ENCODE measurements at regions not wholly inside any gene's neighbourhood (a gene's known extent, or its start where the extent isn't known, plus 50 kb on each side); places are given as distances from the start of the nearest gene placed in this dataset.

DNA sequence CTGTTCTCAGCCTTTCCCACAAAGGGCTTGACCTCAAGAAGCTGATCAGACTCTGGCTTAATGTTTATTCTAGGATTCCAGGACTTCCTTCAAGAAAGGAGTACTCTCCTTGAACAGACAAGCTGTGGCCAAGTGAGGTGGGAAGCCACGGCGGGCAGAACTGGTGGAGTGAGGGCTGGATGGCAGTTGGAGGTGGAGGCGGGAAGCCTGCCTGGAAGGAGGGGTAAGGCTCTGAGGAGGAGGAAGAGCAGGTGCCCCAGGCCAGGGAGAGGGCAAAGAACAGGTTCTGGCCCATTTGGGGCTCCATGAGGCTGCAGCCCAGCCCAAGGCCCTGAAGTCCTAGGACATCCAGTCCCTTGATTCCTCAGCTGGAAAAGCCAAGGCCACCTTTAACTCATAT, 143.9 kb downstream of the CYP26B1 start:
- H3K9ac ChIP-seq (ENCODE audit: low read length), result no peak overlapping the region
- no peak overlapping the region for H3K4me3 ChIP-seq (ENCODE audit: low read length)
- no peaks in the 10 kb centered on the region for H3K79me2 ChIP-seq (replicated peaks; ENCODE audit: insufficient read depth, low read length)
- H3K27ac ChIP-seq (ENCODE audit: low read length), result no peak overlapping the region
- H3K9me3 ChIP-seq (ENCODE audit: low read length), result no peaks in the 10 kb centered on the region
- H3K9me2 ChIP-seq (ENCODE audit: insufficient read depth, low read length), result no peaks in the 10 kb centered on the region
- H3K27me3 ChIP-seq (ENCODE audit: insufficient read depth, low read depth, low read length), result no peaks in the 10 kb centered on the region
- no peaks in the 10 kb centered on the region for H3K36me3 ChIP-seq (ENCODE audit: insufficient read depth, low read length)
- no peak overlapping the region for H2AFZ ChIP-seq (ENCODE audit: low read depth, low read length)
- H4K20me1 ChIP-seq (ENCODE audit: insufficient read depth), result no peaks in the 10 kb centered on the region
- no peak overlapping the region for H3K4me2 ChIP-seq (ENCODE audit: low read length)
- TF ChIP-seq EP300 (conservative IDR thresholded peaks at IDR 0.05; ENCODE audit: poor library complexity, severe bottlenecking) (no peak), RAD21 (conservative IDR thresholded peaks at IDR 0.05) (no peak), SMC3 (conservative IDR thresholded peaks at IDR 0.05; ENCODE audit: poor library complexity) (no peak), EZH2 (IDR thresholded peaks at IDR 0.05; ENCODE audit: borderline replicate concordance, insufficient read depth, low read length, poor library complexity, severe bottlenecking) (no peak), MXI1 (conservative IDR thresholded peaks at IDR 0.05; ENCODE audit: poor library complexity, severe bottlenecking) (no peak), TAF1 (IDR thresholded peaks at IDR 0.05; ENCODE audit: low read depth) (no peak), POLR2AphosphoS5 (IDR thresholded peaks at IDR 0.05) (no peak)
- TF ChIP-seq, protein P1, sequence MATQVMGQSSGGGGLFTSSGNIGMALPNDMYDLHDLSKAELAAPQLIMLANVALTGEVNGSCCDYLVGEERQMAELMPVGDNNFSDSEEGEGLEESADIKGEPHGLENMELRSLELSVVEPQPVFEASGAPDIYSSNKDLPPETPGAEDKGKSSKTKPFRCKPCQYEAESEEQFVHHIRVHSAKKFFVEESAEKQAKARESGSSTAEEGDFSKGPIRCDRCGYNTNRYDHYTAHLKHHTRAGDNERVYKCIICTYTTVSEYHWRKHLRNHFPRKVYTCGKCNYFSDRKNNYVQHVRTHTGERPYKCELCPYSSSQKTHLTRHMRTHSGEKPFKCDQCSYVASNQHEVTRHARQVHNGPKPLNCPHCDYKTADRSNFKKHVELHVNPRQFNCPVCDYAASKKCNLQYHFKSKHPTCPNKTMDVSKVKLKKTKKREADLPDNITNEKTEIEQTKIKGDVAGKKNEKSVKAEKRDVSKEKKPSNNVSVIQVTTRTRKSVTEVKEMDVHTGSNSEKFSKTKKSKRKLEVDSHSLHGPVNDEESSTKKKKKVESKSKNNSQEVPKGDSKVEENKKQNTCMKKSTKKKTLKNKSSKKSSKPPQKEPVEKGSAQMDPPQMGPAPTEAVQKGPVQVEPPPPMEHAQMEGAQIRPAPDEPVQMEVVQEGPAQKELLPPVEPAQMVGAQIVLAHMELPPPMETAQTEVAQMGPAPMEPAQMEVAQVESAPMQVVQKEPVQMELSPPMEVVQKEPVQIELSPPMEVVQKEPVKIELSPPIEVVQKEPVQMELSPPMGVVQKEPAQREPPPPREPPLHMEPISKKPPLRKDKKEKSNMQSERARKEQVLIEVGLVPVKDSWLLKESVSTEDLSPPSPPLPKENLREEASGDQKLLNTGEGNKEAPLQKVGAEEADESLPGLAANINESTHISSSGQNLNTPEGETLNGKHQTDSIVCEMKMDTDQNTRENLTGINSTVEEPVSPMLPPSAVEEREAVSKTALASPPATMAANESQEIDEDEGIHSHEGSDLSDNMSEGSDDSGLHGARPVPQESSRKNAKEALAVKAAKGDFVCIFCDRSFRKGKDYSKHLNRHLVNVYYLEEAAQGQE (IDR thresholded peaks at IDR 0.05; ENCODE audit: borderline replicate concordance), result no peak
- H3F3A ChIP-seq (ENCODE audit: insufficient read depth, low read length, poor library complexity, severe bottlenecking), result no peaks in the 10 kb centered on the region

DNA sequence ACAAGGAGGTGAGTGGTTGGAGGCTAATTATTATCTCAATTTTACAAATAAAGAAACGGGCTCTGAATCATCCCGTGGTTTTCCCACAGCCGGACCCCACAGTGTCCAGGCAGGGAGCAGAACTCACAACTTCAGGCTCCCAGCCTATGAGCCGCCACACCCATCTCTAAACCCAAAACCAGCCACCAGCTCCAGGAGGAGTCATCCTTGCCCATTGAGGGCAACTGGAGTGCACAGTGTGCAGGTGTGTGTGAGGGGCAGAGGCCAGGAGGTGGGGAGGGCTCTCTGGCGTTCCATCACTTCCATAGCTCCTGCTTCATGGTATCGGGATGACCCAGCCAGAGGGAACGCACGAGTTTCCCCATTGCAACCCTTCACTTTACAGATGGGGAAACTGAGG, 144.5 kb downstream of the CYP26B1 start:
- Histone ChIP-seq H3K4me2 (ENCODE audit: low read length) (no peak overlapping the region), H2AFZ (ENCODE audit: low read depth, low read length) (no peak overlapping the region), H3K9ac (ENCODE audit: low read length) (no peak overlapping the region), H3K4me3 (ENCODE audit: low read length) (no peak overlapping the region), H3K27ac (ENCODE audit: low read length) (no peak overlapping the region), H3K9me2 (ENCODE audit: insufficient read depth, low read length) (no peaks in the 10 kb centered on the region), H3K27me3 (ENCODE audit: insufficient read depth, low read depth, low read length) (no peaks in the 10 kb centered on the region), H3K79me2 (replicated peaks; ENCODE audit: insufficient read depth, low read length) (no peaks in the 10 kb centered on the region), H3F3A (ENCODE audit: insufficient read depth, low read length, poor library complexity, severe bottlenecking) (no peaks in the 10 kb centered on the region), H3K36me3 (ENCODE audit: insufficient read depth, low read length) (no peaks in the 10 kb centered on the region), H3K9me3 (ENCODE audit: low read length) (no peaks in the 10 kb centered on the region), H4K20me1 (ENCODE audit: insufficient read depth) (no peaks in the 10 kb centered on the region)
- TF ChIP-seq SMC3 (conservative IDR thresholded peaks at IDR 0.05; ENCODE audit: poor library complexity) (no peak), TAF1 (IDR thresholded peaks at IDR 0.05; ENCODE audit: low read depth) (no peak), RAD21 (conservative IDR thresholded peaks at IDR 0.05) (no peak), EZH2 (IDR thresholded peaks at IDR 0.05; ENCODE audit: borderline replicate concordance, insufficient read depth, low read length, poor library complexity, severe bottlenecking) (no peak), EP300 (conservative IDR thresholded peaks at IDR 0.05; ENCODE audit: poor library complexity, severe bottlenecking) (no peak), POLR2AphosphoS5 (IDR thresholded peaks at IDR 0.05) (no peak), MXI1 (conservative IDR thresholded peaks at IDR 0.05; ENCODE audit: poor library complexity, severe bottlenecking) (no peak)
- TF ChIP-seq, protein P2, sequence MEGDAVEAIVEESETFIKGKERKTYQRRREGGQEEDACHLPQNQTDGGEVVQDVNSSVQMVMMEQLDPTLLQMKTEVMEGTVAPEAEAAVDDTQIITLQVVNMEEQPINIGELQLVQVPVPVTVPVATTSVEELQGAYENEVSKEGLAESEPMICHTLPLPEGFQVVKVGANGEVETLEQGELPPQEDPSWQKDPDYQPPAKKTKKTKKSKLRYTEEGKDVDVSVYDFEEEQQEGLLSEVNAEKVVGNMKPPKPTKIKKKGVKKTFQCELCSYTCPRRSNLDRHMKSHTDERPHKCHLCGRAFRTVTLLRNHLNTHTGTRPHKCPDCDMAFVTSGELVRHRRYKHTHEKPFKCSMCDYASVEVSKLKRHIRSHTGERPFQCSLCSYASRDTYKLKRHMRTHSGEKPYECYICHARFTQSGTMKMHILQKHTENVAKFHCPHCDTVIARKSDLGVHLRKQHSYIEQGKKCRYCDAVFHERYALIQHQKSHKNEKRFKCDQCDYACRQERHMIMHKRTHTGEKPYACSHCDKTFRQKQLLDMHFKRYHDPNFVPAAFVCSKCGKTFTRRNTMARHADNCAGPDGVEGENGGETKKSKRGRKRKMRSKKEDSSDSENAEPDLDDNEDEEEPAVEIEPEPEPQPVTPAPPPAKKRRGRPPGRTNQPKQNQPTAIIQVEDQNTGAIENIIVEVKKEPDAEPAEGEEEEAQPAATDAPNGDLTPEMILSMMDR (IDR thresholded peaks at IDR 0.05; ENCODE audit: poor library complexity, severe bottlenecking), result no peak
- TF ChIP-seq, protein P1 (IDR thresholded peaks at IDR 0.05; ENCODE audit: borderline replicate concordance), result no peak

Measured in neural cell (in vitro differentiated cells).